ENCODE measurements at regions not wholly inside any gene's neighbourhood (a gene's known extent, or its start where the extent isn't known, plus 50 kb on each side); places are given as distances from the start of the nearest gene placed in this dataset.
A peak's percentile ranks its signal among the peaks of the same experiment; 100 is the strongest.
"Not testable (repeated sequence)": the region's sequence is repeated elsewhere in the genome, so short reads cannot be mapped to it uniquely, and the experiment has no call there.

DNA sequence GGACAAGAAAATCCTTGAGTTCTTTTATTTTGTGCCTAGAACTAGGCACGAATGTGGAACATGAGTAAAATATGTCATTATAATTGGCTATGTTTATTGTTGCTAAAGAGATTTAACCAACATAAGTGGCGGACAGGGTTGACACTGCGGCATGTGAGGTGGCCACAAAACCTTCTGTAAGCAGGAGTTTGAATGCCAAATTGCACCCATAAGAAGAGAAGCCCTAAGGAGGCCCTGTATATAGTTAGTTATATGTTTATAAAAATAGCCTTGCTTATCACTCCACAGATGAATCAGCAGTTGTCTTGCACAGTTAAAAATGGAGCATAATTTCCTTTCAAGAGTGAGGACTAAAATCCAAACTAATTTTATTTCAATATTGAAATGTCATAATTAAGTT is 336.1 kb downstream of the GBA3 start:
- TF ChIP-seq, protein P1, sequence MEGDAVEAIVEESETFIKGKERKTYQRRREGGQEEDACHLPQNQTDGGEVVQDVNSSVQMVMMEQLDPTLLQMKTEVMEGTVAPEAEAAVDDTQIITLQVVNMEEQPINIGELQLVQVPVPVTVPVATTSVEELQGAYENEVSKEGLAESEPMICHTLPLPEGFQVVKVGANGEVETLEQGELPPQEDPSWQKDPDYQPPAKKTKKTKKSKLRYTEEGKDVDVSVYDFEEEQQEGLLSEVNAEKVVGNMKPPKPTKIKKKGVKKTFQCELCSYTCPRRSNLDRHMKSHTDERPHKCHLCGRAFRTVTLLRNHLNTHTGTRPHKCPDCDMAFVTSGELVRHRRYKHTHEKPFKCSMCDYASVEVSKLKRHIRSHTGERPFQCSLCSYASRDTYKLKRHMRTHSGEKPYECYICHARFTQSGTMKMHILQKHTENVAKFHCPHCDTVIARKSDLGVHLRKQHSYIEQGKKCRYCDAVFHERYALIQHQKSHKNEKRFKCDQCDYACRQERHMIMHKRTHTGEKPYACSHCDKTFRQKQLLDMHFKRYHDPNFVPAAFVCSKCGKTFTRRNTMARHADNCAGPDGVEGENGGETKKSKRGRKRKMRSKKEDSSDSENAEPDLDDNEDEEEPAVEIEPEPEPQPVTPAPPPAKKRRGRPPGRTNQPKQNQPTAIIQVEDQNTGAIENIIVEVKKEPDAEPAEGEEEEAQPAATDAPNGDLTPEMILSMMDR (IDR thresholded peaks at IDR 0.05; ENCODE audit: insufficient read depth, low read depth, low read length) = no peak
- no peak for DNase-seq (ENCODE audit: low read depth)
- no peak overlapping the region for H3K4me3 ChIP-seq (ENCODE audit: low read depth, low read length)

DNA sequence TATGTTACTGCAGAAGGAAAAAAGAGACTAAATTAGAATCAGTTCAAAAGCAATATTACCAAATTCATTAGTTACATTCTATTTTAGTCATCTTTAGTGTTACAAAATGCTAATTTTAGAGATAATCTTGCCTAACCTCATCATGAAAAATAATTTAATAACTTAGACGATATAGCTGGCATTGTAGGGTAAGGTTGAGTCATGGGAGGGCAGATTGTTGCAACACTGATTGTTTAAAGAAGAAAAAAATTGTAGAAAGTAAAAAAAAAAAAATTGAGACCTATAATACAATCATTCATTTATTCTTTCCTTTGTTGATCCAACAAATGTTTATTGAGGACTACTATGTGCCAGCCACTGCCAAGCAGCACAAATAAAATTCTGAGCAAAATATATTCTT is 330.9 kb downstream of the GBA3 start:
- no peak overlapping the region for H3K4me3 ChIP-seq (ENCODE audit: low read depth, low read length)
- TF ChIP-seq, protein P1 (IDR thresholded peaks at IDR 0.05; ENCODE audit: insufficient read depth, low read depth, low read length) = no peak
- no peak for DNase-seq (ENCODE audit: low read depth)

DNA sequence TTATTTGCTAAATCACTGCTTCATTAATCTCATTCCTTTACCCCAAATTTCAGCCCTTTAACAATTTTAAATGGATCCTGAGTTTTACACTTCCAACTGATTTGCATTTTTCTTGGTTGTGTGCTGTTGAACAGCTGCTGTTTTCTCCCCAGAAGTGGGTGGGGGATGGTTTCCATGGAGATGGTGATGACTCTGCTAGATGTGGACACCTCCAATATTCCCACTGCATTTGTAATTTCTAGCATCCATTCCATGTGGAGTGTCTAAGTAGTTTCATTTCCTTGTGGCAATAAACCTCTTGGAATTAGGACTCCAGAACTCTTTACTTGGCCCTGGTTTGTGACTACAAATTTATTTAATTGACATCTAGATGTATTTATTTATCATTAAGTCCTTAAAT is 330.4 kb downstream of the GBA3 start:
- no peak for DNase-seq (ENCODE audit: low read depth)

DNA sequence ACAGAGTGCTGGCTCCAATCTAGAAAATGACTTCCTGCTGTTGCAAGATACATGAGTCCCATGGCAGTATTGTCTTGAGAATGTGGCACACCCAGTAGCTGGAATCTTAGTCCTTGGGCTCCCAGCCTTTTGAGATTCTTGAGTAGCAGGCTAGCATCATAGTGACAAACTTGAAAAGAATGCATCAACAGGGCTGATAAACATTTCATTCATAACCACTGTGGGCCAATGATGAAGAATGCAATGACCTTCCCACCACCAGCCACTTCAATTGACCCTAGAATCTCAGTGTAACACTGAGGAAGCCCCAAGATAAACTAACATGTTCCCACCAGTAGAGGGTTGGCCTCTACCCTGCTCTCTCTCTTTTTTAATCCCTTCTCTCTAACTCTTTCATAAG is 329.3 kb downstream of the GBA3 start:
- peak; percentile 47 for DNase-seq (ENCODE audit: low read depth)
- TF ChIP-seq, protein P1 (IDR thresholded peaks at IDR 0.05; ENCODE audit: insufficient read depth, low read depth, low read length) = no peak
- H3K4me3 ChIP-seq (ENCODE audit: low read depth, low read length) = no peak overlapping the region

More for the DNA sequence above, 330.4 kb downstream of the GBA3 start:
- no peak overlapping the region for H3K4me3 ChIP-seq (ENCODE audit: low read depth, low read length)
- TF ChIP-seq, protein P1 (IDR thresholded peaks at IDR 0.05; ENCODE audit: insufficient read depth, low read depth, low read length) = no peak

DNA sequence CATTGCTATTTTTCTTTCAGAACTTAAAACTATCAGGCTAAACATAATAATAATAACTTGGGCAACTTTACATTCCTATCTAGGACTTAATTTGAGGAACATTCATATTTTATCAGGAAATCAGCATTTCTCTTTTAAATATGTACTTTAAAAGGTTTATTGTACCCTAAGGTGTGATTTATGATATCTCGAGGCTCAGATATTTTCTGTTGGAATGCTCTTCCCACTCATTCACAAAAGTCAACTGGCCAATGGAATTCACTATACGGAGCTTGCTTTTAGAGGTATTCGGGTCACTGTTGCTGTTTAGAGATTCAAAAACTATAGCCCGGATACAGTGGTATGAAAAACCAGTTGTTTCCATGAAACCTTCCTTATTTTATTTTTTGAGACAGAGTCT is 328.3 kb downstream of the GBA3 start:
- TF ChIP-seq, protein P1 (IDR thresholded peaks at IDR 0.05; ENCODE audit: insufficient read depth, low read depth, low read length) = no peak
- no peak overlapping the region for H3K4me3 ChIP-seq (ENCODE audit: low read depth, low read length)
- DNase-seq (ENCODE audit: low read depth) = peak; percentile 6

DNA sequence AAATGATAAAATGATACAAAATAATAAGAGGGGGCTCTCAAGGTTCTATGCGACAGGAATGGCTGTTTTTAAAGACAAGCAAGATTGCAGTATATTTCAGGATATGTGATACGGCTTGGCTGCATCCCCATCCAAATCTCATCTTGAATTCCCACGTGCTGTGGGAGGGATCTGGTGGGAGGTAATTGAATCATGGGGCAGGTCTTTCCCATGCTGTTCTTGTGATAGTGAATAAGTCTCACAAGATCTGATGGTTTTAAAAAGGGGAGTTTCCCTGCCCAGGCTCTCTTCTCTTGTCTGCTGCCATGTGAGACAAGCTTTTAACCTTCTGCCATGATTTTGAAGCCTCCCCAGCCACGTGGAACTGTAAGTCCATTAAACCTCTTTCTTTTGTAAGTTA is 327.7 kb downstream of the GBA3 start:
- H3K4me3 ChIP-seq (ENCODE audit: low read depth, low read length); DNase-seq (ENCODE audit: low read depth): not testable (repeated sequence)

DNA sequence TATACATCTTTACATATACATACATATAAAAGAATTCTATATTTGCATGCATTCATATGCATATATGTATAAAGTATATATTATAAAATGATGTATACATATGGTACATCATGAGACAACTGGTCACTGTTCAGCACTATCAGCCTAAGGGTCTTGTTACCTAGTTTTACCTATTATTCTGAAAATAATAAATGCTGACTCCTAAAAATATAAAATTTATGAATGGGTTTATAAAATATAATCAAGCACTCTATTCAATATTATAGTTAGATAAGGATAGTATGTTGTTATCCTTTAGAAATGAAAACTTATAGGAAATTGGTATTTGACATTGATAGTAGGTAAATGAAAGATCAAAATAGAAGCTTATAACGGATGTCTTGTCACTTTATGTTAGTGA is 324.2 kb downstream of the GBA3 start:
- DNase-seq (ENCODE audit: low read depth) = no peak
- H3K4me3 ChIP-seq (ENCODE audit: low read depth, low read length) = no peak overlapping the region
- TF ChIP-seq, protein P1 (IDR thresholded peaks at IDR 0.05; ENCODE audit: insufficient read depth, low read depth, low read length) = no peak

Measured in fibroblast of villous mesenchyme (primary cell).